NCI-H1105 treated with DMSO at 0.1 percent for 48 hours (cell line): ENCODE measurements at regions not wholly inside any gene's neighbourhood (a gene's known extent, or its start where the extent isn't known, plus 50 kb on each side); places are given as distances from the start of the nearest gene placed in this dataset.
"Not testable (repeated sequence)": the region's sequence is repeated elsewhere in the genome, so short reads cannot be mapped to it uniquely, and the experiment has no call there.

Experiments
- DNase-seq: peaks from one replicate; lab custom pipeline; 2025; lab: John Stamatoyannopoulos, UW

DNA sequence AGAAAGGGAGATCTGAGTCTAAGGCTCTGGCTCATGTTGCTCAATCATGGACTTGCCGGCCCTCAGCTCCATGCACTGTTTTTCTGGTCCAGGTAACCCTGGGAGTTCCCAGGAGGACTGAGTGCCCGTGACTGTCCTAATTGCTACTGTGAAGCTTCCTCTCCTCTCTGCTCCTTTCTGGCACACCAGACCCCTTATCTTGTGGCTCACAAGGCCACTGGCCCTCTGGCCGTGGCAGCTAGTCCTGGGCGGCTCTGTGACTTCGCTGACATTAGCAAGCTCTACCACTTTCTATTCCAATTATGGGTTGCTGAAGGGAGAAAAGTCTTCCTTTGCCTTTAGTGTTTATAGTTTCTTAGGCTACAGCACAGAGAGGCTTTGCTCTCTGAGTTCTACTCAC lies 380.2 kb downstream of the RWDD3 start:
- no peak for DNase-seq

DNA sequence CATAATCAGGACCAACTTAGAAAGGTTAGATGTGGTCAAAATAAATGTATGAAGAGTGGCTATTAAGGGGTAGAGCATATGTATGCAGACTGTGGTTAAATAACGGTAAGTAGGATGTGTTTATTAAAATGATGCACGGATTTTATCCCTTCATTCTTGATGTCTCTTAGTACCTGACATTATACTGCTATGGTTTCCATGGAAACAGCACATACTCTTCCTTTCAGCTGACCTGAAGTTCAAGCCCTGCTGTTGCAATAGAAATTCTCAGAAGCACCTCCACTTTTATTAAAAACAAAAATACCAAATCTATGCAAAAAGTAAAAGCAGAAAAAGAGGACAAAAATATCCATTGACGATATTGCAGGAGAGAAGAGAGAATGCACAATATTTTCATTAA lies 381.4 kb downstream of the RWDD3 start:
- no peak for DNase-seq

DNA sequence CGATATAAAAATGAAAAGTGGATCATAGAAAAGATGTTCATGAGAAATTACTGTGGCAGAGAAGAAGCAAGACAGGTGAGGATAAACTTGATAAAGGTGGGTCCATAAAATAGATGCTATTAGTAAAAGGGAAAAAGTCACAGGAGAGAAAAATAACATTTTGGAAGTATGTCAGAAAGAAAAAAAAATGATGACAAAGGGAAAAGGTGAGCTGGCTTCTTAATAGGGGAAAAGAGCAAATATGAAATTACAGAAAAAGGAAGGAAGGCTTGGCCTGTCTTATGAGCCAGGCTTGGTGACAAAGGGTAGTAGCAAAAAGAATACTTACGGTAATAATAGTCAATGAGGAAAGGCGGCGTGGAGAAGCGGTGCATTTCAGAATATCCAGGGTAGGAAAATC lies 386.1 kb downstream of the RWDD3 start:
- DNase-seq: no peak

DNA sequence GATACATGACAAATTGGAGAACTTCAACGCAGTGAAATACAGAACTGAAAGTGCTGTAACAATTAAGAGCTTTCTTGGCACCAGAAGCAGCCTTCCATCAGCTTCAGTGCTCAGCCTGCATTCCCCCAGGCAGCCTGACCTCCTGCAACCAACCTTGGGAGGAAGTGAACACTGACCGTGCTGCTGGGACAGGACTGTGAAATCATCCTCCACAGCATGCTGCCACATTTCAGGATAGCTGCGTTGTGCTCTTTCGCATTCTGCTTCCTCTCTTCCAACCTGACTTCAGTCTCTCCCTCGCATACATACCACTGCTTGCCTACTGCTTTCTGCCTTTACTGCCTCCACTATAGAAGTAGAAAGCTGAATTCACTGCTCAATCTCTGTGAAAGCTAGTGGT lies 388.6 kb downstream of the RWDD3 start:
- no peak for DNase-seq

DNA sequence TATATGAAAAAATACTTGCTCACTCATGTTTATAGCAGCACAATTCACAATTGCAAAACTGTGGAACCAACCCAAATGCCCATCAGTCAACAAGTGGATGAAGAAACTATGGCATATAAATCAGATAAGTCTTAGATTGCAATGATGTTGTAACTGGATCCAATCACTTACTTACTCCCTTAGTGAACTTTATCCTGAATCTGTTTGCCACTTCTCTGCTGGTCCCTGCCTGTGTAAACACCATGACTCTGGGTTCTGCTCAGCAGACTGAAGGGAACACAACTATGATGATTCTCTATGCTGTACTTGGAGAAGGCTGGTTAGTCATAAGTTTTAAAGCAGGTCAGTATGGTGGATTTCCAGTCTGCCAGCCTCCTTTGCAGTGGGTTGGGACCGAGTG lies 391.2 kb downstream of the RWDD3 start:
- DNase-seq: no peak

DNA sequence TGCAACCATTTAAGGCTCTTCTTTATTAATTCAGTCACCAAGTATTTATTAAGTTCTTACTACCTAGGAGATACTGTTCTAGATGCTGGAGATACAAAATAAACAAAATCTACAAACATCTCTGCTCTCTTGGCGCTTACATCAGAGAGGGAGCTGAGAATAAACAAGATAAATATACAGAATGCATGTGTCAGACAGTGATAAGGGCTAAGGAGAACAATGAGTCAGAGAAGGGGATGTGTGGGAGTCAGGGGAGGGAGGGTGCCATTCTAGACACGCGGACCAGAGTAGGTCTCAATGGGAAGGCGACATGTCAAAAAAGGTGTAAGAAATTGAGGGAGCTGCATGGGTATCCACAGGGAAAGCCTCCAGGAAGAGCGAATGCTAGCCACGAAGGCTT lies 393.2 kb downstream of the RWDD3 start:
- DNase-seq: no peak

DNA sequence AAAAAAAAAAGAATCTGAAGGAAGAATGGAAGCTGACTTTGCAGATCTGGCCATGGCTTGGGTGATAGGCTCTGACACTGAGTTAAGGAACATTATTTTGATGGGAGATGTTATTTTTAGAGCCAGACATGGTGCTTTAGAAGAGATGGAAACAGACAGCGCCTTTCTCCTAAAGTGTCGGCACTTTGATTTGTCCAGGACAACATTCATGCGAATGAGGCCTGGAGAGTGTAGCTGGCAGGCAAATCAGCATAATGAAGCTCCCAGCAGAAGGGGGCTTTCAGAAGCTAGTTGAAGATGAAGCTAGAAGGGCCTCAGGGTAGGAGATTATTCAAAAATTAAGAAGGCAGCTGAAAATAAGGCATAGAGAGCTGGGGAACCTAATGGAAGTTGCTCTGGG lies 397.7 kb downstream of the RWDD3 start:
- DNase-seq: no peak

DNA sequence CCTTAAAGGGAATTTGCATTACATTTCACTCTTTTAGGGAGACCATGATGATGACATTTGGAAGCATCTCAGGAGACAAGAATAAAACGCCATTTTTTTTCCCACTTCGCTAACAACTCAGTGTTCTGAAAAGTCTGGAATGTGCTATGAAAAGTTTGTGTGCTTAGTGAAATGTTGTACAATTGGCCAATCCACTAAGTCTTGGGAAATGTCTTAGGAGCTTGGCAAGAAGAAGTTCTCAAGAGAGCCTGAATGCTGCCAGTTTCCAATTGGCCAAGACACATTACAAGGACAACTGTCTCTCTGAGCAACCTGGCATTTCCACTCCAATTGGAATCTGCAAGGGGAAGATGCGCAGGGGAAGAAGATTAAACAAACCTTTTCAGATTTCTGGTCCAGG lies 401.8 kb downstream of the RWDD3 start:
- DNase-seq: no peak

DNA sequence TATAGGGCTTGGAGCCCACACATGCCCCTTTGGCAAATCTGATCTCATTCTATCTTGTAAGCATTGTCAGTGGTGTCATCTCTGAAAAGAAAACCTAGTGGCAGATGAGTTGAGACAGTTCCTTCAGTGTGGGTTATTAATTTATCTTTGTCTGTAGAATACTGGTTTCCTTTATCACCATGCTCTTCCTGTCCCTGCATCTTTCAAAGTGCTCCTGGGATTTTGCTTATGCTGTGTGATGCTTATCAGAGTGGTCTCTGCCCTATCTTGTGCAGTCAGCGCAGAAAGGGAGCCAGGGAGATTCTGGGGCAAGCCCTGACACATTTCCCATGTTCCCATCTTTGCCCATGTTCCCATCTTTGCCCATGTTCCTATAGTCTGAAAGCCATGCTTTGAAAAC lies 402.9 kb downstream of the RWDD3 start:
- DNase-seq: no peak

DNA sequence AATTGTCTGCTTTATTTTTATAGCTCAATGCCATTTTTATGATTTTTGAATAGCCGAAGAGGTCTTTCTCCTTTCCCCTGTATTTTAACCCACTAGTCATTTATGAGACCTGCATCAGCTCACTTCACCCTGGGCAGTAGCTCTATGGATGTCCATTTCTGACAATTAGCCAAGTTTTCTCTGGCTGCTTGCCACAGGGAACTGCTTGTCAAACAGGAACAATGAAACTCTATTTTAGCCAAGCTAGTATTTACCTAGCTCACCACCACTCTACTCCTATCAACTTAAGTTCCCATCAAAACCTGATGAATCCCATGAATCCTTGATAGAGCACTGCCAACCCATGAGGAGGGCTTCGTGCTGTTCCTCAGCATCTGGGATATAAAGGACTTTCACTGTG lies 406.7 kb downstream of the RWDD3 start:
- DNase-seq: peak; percentile 75

DNA sequence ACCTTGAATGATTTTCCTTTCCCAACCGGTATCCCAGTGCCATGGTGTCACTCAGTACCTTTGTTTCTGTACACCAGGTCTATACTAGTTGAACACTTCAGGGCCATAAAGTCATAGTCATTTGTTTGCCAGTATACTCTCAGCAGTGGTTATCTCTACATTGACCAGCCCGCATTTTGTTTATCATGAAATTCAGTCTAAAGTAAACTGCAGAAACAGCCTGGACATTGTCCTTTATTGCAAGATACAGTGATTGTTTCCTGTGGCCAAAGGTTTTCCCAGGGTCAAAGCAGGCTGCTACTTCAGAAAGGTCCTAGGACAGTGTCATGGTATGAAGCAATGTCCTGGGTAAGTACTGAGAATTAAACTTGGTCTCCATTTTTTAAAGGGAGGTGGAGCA lies 407.4 kb downstream of the RWDD3 start:
- DNase-seq: no peak

DNA sequence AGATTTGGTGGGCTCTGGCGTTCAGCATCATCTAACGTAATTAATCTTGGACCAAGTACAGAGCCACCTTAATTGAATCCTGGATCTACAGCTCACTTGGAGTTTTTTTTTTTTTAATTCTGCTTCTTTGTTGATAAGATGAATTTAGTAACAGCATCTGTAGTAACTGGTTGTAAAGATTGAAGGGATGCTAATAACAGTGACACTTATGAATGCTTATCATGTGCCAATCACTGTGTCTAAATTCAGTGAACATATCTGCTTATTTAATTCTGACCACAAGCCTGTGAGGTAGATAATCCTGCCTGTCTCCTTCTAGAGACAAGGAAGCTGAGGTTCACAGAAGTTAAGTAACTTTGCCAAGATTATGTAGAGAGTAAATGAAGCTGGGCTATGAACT lies 408.0 kb downstream of the RWDD3 start:
- DNase-seq: no peak

DNA sequence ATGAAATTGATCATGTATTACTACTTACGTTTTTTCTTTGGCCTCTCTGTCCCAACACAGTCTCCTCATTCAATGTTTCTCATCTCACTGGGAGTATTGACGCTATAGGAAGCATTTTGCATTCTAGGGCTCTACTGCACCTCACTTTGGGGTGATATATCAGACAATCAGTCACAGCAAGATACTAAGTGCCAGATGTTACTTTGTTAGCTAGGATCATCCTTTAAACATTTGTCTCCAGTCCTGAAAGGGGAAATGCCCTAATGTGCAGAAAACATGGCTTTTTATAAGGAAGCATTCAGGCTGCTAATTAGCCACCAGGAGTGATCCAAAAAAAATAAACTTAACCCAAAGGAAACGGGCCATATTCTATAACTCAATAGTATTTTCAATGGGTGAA lies 409.1 kb downstream of the RWDD3 start:
- no peak for DNase-seq

DNA sequence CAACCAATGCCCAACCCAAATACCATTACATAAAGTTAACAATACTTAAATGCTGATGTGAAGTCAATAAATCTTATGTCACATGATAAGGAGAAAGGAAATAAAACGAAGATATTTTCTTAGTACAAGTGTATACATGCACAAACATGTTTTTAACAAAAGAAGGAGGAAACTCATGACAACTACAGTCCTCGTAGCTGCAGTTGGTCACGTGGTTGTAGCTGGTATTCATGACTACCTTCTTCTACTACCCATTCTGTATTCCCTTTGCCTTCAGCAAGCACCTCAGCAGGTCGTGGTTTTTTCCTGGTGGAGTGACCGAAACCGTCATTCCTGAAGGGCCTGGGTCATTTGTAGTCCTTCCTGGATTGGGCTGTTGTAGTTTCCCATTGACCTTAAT lies 411.1 kb downstream of the RWDD3 start:
- DNase-seq: not testable (repeated sequence)

DNA sequence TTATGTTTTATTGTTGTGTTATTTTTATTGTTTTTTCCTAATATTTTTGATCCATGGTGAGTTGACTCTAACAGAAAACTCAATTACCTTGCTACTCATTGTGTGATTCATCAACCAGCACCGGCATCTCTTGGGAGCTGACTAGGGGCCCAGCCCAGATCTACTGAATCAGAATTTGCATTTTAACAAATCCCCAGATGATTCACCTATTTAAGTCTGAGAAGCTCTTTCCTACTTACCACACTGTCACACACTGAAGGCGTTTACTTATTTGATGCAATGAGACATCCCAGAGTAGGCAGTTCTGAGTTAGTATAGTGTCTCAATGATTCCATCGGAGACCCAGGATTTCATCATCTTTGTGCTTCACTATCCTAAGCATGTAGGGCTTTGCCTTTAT lies 416.6 kb downstream of the RWDD3 start:
- no peak for DNase-seq

DNA sequence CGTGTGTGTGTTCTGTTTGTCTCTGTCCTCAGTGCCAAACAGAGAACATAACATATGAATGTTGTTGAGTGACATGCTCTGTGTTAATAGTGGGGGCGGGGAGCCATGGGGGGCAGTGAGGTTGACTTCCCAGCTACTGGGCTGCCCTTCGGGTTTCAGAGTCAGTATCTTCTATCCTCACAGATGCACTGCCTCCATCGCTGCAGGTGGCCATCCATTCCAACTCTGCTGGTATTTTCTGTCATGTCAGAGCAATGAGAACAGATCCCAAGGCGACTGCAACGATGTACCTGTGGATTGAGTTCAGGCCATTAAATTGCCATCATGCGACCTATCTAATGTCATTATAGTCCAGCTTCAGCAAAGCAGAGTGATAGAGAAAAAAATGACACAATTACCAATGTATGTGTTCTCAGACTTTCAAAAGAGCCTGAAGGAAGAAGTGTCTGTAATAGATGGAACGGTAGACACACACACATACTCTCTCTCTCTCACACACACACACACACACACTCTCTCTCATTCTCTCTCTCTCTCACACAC lies 418.5 kb downstream of the RWDD3 start:
- no peak for DNase-seq

DNA sequence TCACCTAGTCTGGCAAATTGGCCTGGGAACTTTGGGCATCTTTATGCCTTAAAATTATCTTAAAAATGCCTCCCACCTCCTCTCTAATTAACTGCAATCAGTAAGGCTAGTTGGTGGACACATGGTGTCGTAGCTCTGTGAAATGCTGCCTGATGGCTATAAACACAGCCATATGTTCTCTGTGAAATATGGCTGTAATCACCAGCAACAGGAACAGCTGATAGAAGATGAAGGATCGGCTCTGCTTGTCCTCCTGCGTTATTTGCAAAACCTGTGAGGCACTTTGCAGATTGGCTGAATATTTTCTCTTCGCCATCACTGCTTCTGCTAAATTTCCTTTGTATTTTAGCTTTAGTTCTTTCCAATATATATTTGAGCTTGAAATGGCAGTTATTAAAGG lies 419.6 kb downstream of the RWDD3 start:
- no peak for DNase-seq

DNA sequence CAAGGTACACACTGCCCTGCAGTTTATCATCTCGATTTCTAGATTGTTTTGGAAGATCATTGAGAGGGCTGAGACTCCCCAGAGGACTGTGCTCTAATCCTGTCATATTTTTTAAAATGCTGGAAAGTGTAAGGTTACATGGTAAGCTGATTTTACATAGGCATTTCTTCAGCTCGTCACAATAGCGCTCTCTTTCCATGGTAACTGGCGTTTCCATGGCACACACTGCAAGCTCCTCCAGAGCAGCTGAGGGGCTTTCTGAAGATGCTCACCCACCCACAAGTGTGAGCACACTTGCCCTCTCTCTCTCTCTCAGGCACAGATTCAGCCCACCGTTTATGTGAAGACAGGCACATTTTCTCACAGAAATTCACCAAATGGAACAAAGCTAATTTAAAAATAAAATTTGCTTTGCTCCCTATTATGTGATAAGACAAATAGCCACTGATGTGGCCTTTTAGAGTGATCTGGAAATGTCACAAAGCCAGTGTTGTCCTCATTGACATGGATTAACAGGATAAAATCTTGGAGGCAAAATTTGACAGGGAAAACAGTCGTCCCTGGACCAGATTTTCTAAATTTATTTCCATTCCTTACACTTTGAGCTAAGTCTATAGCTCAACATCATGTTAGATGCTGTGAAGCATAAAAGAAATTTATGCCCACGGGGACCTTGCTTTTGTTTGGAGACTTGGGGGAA lies 421.5 kb downstream of the RWDD3 start:
- DNase-seq: no peak

DNA sequence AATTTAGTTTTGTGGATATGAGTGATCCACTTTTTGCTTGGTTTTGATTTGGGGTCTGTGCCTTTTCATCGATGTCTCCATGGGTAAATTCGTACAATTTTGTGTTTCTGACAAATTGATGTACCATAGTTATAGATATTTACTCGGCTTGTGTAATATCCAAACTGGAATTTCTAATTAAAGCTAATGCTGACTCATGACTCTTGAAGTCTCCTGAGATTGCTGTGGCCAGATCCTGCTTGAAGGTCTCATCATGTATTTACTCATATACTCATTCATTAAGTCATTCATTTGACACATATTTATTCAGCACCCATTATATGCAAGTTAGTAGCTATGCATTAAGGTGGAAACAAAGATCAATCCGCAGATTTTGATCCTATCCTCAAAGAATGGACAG lies 423.2 kb downstream of the RWDD3 start:
- no peak for DNase-seq

DNA sequence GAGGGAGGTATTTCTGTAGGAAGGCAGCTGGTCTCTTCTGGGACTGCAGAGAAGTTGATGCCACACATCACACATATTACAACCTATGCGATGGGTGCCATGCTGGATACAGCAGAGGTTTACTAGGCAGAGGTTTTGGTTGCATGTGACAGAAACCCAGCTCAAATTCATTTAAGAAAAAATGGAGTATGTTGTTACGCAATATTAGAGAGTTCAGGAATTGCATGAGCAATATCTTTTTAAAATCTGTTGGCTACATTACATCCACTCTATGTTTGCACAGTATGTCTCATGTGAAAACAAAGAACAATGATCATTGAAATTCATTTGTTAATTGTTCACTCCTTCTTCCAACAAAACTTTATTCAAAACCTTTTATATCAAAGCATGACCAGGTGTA lies 425.2 kb downstream of the RWDD3 start:
- DNase-seq: no peak

DNA sequence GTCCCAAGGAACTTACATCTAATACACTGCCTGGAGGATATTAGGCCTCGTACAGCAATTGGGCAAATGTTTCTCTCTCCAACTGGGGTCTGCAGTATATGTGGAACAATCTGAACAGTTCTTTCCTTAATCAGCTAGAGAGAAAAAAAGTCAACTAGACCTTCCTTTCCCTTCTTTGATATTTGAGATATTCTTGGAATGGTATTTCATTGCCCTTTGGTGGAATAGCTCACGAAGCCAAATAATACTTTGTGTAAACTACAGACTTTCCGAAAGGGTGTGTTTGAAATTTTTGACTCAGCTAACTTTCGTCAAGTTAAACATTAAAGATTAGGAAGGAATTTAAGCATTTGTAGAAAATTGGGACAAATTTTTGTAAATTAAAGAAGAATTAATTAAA lies 425.6 kb downstream of the RWDD3 start:
- DNase-seq: no peak

DNA sequence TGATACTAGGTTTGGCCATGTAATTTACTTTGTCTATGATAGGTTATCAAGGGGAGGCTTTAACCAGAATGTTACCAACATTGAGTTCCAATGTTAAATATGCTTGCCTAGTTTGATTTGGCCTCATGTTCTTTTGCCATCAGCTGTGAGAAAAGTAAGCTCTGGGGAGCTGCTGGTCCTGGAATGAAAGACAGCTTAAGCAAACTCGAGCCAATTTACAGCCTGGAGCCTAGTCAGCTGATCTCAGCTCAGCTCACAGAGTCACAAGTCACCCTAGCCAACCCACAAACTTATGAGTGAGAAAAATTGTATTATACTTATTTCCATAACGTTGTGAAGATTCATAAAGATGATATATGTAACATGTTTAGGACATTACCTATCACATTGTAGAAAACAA lies 426.7 kb downstream of the RWDD3 start:
- no peak for DNase-seq

DNA sequence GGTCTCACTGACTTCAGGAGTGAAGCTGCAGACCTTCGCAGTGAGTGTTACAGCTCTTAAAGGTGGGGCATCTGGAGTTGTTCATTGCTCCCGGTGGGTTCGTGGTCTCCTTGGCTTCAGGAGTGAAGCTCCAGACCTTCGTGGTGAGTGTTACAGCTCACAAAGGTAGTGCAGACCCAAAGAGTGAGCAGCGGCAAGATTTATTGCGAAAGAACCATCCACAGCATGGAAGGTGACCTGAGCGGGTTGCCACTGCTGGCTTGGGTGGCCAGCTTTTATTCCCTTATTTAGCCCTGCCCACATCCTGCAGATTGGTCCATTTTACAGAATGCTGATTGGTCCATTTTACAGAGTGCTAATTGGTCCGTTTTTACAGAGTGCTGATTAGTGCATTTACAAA lies 429.5 kb downstream of the RWDD3 start:
- not testable (repeated sequence) for DNase-seq

DNA sequence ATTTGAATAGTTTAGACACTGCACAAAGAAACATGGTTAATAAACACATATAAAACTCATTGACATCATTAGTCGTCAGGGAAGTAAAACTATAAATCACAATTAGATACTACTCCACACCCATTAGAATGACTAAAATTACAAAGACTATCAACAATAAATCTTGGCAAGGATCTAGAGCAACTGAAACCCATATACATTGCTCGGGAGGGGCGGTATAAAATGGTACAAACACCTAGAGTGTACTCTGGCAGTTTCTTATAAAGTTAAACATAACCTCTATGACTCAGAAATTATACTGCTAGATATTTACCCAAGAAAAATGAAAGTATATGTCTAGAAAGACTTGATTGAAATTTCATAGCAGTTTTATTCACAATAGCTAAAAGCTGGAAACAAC lies 434.2 kb downstream of the RWDD3 start:
- DNase-seq: no peak
